ENCODE measurements at regions not wholly inside any gene's neighbourhood (a gene's known extent, or its start where the extent isn't known, plus 50 kb on each side); places are given as distances from the start of the nearest gene placed in this dataset.

GRCh38 chr2:220103596-220103995 is 476.2 kb downstream of the SLC4A3 start (continued):
- TF ChIP-seq STAT5B (CRISPR knock-in tag; IDR thresholded peaks at IDR 0.05) (no peak), SRSF3 (IDR thresholded peaks at IDR 0.05; ENCODE audit: insufficient read depth, low read length) (no peak), ZMIZ1 (IDR thresholded peaks at IDR 0.05; ENCODE audit: low read depth in 2 of 2, low read length in 2 of 2) (no peak), GABPA (tag; conservative IDR thresholded peaks at IDR 0.05; ENCODE audit: low read depth) (no peak), TAF1 (IDR thresholded peaks at IDR 0.05; ENCODE audit: control insufficient read depth, extremely low read depth, insufficient read depth, low read length, severe bottlenecking) (no peak), SMC3 (conservative IDR thresholded peaks at IDR 0.05; ENCODE audit: insufficient read depth, low read depth, low read length) (no peak), NCOA1 (IDR thresholded peaks at IDR 0.05; ENCODE audit: low read depth) (no peak), BRD9 (IDR thresholded peaks at IDR 0.05; ENCODE audit: low read depth, partially characterized antibody) (no peak)

Measured in K562 (cell line).